Gastrocnemius medialis (tissue), 4 donors: ENCODE measurements at regions not wholly inside any gene's neighbourhood (a gene's known extent, or its start where the extent isn't known, plus 50 kb on each side); places are given as distances from the start of the nearest gene placed in this dataset.

Source experiments
- ATAC-seq, 2 donors: fragments of 150-250 bp; one replicate each; pipeline ENCODE4 v1.9.1; 2016
- DNase-seq, 2 donors: peaks; one replicate each; pipeline ENCODE4 v3.0.0-alpha.2; 2019
- H3K27ac ChIP-seq, 4 donors: fragments of 200-600 bp; sonication (generic); 1 replicate in 1 of 4; 2 replicates in 3 of 4; pipeline ENCODE4 v1.5.1; 2016 to 2018; ENCODE audit warnings: mild to moderate bottlenecking in 2 of 4, moderate library complexity in 1 of 4
- H3K27me3 ChIP-seq, 3 donors: fragments of 200-600 bp; sonication (generic) in 2 of 3; 1 replicate in 1 of 3; 2 replicates in 2 of 3; pipeline versions ENCODE4 v1.5.1 to v1.6.0; 2016 to 2019; ENCODE audit warnings: mild to moderate bottlenecking in 1 of 3, moderate library complexity in 1 of 3
- H3K36me3 ChIP-seq, 2 donors: fragments of 200-600 bp; sonication (generic) in 1 of 2; one replicate each; pipeline ENCODE4 v1.5.1; 2017 to 2018
- H3K4me1 ChIP-seq, 2 donors: fragments of 200-600 bp; sonication (generic) in 1 of 2; one replicate each; pipeline ENCODE4 v1.5.1; 2016 to 2017; ENCODE audit warnings: mild to moderate bottlenecking in 2 of 2
- H3K4me3 ChIP-seq, 4 donors: fragments of 200-600 bp; sonication (generic) in 3 of 4; 1 replicate in 1 of 4; 2 replicates in 3 of 4; pipeline ENCODE4 v1.5.1; 2016 to 2019; ENCODE audit warnings: mild to moderate bottlenecking in 2 of 4
- H3K9me3 ChIP-seq, 3 donors: fragments of 200-600 bp; sonication (generic) in 2 of 3; 1 replicate in 1 of 3; 2 replicates in 2 of 3; pipeline ENCODE4 v1.5.1; 2016 to 2019
- POLR2A ChIP-seq, 2 donors: fragments of 450-650 bp; IDR thresholded peaks; one replicate each; pipeline ENCODE4 v1.6.1; 2017; ENCODE audit warnings: antibody characterized with exemption in 2 of 2, mild to moderate bottlenecking in 2 of 2, moderate library complexity in 2 of 2
- in situ Hi-C, 4 donors: fragments of 200-750 bp; cut with MboI; loops; one replicate each; pipeline versions ENCODE4 v1.15.0 to v1.8.0; 2017; ENCODE audit warnings: low sequenced_read_pairs in 4 of 4
- intact Hi-C: fragments of 100-400 bp; cut with DNase I; formaldehyde crosslinking; loops from one replicate; pipeline ENCODE4 v1.15.1; 2023; ENCODE audit warnings: low total_unique reads
- TF ChIP-seq, protein P1 (sequence below), 5 experiments: fragments of 450-650 bp in 3 of 5; fragments of 200-600 bp in 2 of 5; sonication (generic) in 2 of 5; IDR thresholded peaks in 4 of 5; conservative IDR thresholded peaks in 1 of 5; 1 replicate in 4 of 5; 2 replicates in 1 of 5; pipeline ENCODE4 v1.5.1; 2016 to 2019; ENCODE audit warnings: antibody characterized with exemption in 5 of 5, mild to moderate bottlenecking in 3 of 5, moderate library complexity in 3 of 5

DNA sequence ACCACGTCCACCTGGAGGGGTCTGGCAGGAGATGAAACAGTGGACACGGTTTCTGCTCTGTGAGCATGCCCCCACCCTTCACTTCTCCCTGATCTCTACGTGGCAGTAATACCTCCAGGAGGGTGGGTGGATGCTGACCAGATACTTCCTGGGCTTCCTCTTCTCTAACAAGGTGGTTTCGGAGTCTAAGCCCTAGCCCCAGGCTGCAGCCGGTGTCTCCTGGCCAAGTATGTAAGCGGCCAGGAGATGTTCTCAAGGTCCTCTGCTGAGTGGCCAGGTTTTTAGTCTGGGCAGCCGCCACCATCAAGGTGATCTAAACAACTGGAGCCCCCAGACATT, 101.8 kb upstream of the ASB18 start:
- DNase-seq (no peak), ATAC-seq (no peak)
- intact Hi-C loops (no loop called here), in situ Hi-C loops (no loop called here)
- H3K36me3 ChIP-seq = no peaks in the 10 kb centered on the region
- TF ChIP-seq POLR2A (IDR thresholded peaks at IDR 0.05) = no peak
- TF ChIP-seq, protein P1, sequence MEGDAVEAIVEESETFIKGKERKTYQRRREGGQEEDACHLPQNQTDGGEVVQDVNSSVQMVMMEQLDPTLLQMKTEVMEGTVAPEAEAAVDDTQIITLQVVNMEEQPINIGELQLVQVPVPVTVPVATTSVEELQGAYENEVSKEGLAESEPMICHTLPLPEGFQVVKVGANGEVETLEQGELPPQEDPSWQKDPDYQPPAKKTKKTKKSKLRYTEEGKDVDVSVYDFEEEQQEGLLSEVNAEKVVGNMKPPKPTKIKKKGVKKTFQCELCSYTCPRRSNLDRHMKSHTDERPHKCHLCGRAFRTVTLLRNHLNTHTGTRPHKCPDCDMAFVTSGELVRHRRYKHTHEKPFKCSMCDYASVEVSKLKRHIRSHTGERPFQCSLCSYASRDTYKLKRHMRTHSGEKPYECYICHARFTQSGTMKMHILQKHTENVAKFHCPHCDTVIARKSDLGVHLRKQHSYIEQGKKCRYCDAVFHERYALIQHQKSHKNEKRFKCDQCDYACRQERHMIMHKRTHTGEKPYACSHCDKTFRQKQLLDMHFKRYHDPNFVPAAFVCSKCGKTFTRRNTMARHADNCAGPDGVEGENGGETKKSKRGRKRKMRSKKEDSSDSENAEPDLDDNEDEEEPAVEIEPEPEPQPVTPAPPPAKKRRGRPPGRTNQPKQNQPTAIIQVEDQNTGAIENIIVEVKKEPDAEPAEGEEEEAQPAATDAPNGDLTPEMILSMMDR (IDR thresholded peaks at IDR 0.05 in 4 of 5, conservative IDR thresholded peaks at IDR 0.05 in 1 of 5) = no peak
- H3K4me1 ChIP-seq = peaks cover 0 to 6% of the 10 kb centered on the region in 2 donors
- H3K27ac ChIP-seq = no peak overlapping the region
- no peak overlapping the region for H3K4me3 ChIP-seq
- H3K9me3 ChIP-seq = no peaks in the 10 kb centered on the region
- peaks cover 5 to 18% (median 7%) of the 10 kb centered on the region in 3 donors for H3K27me3 ChIP-seq

DNA sequence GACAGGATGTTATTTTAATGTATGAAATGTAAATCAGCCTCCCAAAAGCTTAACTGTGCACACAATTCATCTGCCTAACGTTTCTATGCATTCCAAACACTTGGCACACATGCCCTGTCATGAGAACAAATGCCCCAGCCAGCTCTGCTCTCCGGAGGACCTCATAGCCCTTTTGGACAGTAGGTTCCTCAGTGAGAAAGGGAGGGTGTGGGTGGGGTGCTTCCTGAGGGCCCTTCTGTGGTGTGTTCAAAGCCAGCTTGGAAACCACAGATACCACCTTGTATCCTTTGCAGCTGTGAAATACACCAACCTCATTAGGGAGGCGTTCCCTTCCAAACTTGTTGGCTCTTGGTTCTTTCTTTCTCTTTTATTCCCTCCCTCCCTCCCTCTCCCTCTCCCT, 102.2 kb upstream of the ASB18 start:
- peaks cover 0 to 6% of the 10 kb centered on the region in 2 donors for H3K4me1 ChIP-seq
- in situ Hi-C loops (no loop called here), intact Hi-C loops (no loop called here)
- H3K27ac ChIP-seq = no peak overlapping the region
- ATAC-seq (no peak), DNase-seq (no peak)
- TF ChIP-seq, protein P1 (IDR thresholded peaks at IDR 0.05 in 4 of 5, conservative IDR thresholded peaks at IDR 0.05 in 1 of 5) = no peak
- no peak for TF ChIP-seq POLR2A (IDR thresholded peaks at IDR 0.05)
- H3K36me3 ChIP-seq = no peaks in the 10 kb centered on the region
- H3K9me3 ChIP-seq = no peaks in the 10 kb centered on the region
- H3K4me3 ChIP-seq = no peak overlapping the region
- peaks cover 5 to 18% (median 7%) of the 10 kb centered on the region in 3 donors for H3K27me3 ChIP-seq

DNA sequence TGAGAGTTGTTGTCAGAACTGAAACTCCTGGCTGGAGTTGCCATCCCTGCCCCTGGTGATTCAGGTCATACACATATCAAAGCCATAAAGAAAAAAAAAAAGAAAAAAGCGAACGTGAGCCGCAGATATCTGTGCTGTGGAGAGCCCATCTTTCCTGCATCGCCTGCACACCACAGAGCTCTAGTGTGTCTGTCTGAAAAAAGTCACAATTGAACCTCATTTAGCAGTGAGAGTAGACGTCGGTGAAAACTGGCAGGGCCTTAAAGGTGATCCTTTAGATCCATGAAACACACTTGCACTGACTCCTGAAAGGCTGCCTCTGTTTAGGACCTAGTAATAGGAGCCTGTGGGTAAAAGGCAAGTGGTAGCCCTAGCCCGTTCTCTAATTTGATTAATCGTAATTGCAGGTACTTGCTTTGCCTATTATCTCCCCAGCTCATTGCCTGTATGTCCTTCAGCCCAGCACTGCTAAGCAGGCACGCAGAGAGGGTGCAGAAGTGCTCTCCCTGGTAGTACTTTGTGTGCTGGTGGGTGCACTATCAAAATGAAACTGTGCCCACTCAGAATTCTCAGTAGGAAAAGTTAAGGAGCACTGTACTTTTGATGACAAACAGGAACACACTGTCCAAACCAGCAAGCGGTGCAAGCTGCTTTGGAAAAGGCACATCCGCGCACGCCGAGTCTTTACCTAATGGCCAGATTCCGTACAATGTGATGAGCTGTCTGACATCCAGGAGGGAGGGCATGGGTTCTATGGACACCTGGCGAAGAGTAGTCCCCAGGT, 103.5 kb upstream of the ASB18 start:
- H3K36me3 ChIP-seq = no peaks in the 10 kb centered on the region
- in situ Hi-C loops (no loop called here), intact Hi-C loops (no loop called here)
- TF ChIP-seq, protein P1 (IDR thresholded peaks at IDR 0.05 in 4 of 5, conservative IDR thresholded peaks at IDR 0.05 in 1 of 5) = no peak
- TF ChIP-seq POLR2A (IDR thresholded peaks at IDR 0.05) = no peak
- H3K27ac ChIP-seq = no peak overlapping the region
- peaks cover 5 to 18% (median 9%) of the 10 kb centered on the region in 3 donors for H3K27me3 ChIP-seq
- H3K4me3 ChIP-seq = no peak overlapping the region
- no peaks in the 10 kb centered on the region for H3K9me3 ChIP-seq
- ATAC-seq = no peak
- DNase-seq = no peak
- H3K4me1 ChIP-seq = peaks cover 0 to 6% of the 10 kb centered on the region in 2 donors

DNA sequence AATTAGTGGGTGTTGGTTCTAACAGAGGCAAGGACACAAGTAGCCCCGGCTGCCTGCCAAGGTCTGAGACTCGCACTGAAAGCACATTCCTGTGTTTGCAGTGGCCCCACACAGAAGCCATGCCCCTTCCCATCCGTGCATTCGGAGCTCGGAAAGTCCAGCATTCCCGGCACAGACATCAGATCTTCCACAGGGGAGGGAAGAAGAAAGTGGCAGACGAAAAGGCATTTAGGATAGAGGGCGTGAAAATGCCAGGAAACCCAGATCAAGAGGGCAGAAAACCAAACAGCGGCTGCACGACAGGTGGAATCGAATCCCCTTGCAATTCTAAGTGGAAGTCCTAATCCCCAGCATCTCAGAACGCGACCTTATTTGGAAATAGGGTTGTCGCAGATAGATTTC, 105.5 kb upstream of the ASB18 start:
- Histone ChIP-seq H3K27ac (no peak overlapping the region), H3K4me3 (no peak overlapping the region), H3K27me3 (peaks cover 5 to 18% (median 10%) of the 10 kb centered on the region in 3 donors), H3K36me3 (no peaks in the 10 kb centered on the region), H3K4me1 (peaks cover 0 to 6% of the 10 kb centered on the region in 2 donors), H3K9me3 (no peaks in the 10 kb centered on the region)
- ATAC-seq (no peak), DNase-seq (no peak)
- in situ Hi-C loops = no loop called here
- intact Hi-C loops = no loop called here
- TF ChIP-seq, protein P1 (IDR thresholded peaks at IDR 0.05 in 4 of 5, conservative IDR thresholded peaks at IDR 0.05 in 1 of 5) = no peak
- no peak for TF ChIP-seq POLR2A (IDR thresholded peaks at IDR 0.05)
